ENCODE measurements at regions not wholly inside any gene's neighbourhood (a gene's known extent, or its start where the extent isn't known, plus 50 kb on each side); places are given as distances from the start of the nearest gene placed in this dataset.

- no peak for TF ChIP-seq ZC3H10 (CRISPR knock-in tag; IDR thresholded peaks at IDR 0.05)
- no peak for TF ChIP-seq ZNF8 (CRISPR knock-in tag; IDR thresholded peaks at IDR 0.05)
- TF ChIP-seq, protein P1, sequence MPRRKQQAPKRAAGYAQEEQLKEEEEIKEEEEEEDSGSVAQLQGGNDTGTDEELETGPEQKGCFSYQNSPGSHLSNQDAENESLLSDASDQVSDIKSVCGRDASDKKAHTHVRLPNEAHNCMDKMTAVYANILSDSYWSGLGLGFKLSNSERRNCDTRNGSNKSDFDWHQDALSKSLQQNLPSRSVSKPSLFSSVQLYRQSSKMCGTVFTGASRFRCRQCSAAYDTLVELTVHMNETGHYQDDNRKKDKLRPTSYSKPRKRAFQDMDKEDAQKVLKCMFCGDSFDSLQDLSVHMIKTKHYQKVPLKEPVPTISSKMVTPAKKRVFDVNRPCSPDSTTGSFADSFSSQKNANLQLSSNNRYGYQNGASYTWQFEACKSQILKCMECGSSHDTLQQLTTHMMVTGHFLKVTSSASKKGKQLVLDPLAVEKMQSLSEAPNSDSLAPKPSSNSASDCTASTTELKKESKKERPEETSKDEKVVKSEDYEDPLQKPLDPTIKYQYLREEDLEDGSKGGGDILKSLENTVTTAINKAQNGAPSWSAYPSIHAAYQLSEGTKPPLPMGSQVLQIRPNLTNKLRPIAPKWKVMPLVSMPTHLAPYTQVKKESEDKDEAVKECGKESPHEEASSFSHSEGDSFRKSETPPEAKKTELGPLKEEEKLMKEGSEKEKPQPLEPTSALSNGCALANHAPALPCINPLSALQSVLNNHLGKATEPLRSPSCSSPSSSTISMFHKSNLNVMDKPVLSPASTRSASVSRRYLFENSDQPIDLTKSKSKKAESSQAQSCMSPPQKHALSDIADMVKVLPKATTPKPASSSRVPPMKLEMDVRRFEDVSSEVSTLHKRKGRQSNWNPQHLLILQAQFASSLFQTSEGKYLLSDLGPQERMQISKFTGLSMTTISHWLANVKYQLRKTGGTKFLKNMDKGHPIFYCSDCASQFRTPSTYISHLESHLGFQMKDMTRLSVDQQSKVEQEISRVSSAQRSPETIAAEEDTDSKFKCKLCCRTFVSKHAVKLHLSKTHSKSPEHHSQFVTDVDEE (CRISPR knock-in tag; IDR thresholded peaks at IDR 0.05) = no peak
- TF ChIP-seq ARNTL (CRISPR knock-in tag; IDR thresholded peaks at IDR 0.05; ENCODE audit: borderline replicate concordance, low read depth) = no peak
- no peak for TF ChIP-seq OSR1 (CRISPR knock-in tag; IDR thresholded peaks at IDR 0.05)
- TF ChIP-seq PATZ1 (CRISPR knock-in tag; IDR thresholded peaks at IDR 0.05; ENCODE audit: borderline replicate concordance) = no peak
- TF ChIP-seq, protein P2, sequence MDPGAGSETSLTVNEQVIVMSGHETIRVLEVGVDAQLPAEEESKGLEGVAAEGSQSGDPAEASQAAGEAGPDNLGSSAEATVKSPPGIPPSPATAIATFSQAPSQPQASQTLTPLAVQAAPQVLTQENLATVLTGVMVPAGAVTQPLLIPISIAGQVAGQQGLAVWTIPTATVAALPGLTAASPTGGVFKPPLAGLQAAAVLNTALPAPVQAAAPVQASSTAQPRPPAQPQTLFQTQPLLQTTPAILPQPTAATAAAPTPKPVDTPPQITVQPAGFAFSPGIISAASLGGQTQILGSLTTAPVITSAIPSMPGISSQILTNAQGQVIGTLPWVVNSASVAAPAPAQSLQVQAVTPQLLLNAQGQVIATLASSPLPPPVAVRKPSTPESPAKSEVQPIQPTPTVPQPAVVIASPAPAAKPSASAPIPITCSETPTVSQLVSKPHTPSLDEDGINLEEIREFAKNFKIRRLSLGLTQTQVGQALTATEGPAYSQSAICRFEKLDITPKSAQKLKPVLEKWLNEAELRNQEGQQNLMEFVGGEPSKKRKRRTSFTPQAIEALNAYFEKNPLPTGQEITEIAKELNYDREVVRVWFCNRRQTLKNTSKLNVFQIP (CRISPR knock-in tag; IDR thresholded peaks at IDR 0.05; ENCODE audit: borderline replicate concordance, low read depth) = no peak
- ATAC-seq = no peak
Measured at GRCh38 chr6:15074806-15075205, 171.1 kb upstream of the JARID2 start.

GRCh38 chr6:15076565-15076964 is 169.3 kb upstream of the JARID2 start:
- TF ChIP-seq ARNTL (CRISPR knock-in tag; IDR thresholded peaks at IDR 0.05; ENCODE audit: borderline replicate concordance, low read depth) (no peak), PATZ1 (CRISPR knock-in tag; IDR thresholded peaks at IDR 0.05; ENCODE audit: borderline replicate concordance) (no peak), ZFP3 (CRISPR knock-in tag; IDR thresholded peaks at IDR 0.05) (no peak), GLIS3 (CRISPR knock-in tag; IDR thresholded peaks at IDR 0.05) (no peak), ZNF8 (CRISPR knock-in tag; IDR thresholded peaks at IDR 0.05) (no peak), OSR1 (CRISPR knock-in tag; IDR thresholded peaks at IDR 0.05) (no peak), BACH2 (CRISPR knock-in tag; IDR thresholded peaks at IDR 0.05; ENCODE audit: borderline replicate concordance) (no peak), ISL1 (CRISPR knock-in tag; IDR thresholded peaks at IDR 0.05) (no peak), ZNF565 (CRISPR knock-in tag; conservative IDR thresholded peaks at IDR 0.05; ENCODE audit: low read depth) (no peak), ZFP30 (CRISPR knock-in tag; IDR thresholded peaks at IDR 0.05) (no peak), ESRRG (CRISPR knock-in tag; IDR thresholded peaks at IDR 0.05) (no peak), ZNF70 (CRISPR knock-in tag; IDR thresholded peaks at IDR 0.05) (no peak), TCF4 (CRISPR knock-in tag; IDR thresholded peaks at IDR 0.05; ENCODE audit: borderline replicate concordance) (no peak), CSDC2 (CRISPR knock-in tag; IDR thresholded peaks at IDR 0.05) (no peak)
- TF ChIP-seq, protein P3, sequence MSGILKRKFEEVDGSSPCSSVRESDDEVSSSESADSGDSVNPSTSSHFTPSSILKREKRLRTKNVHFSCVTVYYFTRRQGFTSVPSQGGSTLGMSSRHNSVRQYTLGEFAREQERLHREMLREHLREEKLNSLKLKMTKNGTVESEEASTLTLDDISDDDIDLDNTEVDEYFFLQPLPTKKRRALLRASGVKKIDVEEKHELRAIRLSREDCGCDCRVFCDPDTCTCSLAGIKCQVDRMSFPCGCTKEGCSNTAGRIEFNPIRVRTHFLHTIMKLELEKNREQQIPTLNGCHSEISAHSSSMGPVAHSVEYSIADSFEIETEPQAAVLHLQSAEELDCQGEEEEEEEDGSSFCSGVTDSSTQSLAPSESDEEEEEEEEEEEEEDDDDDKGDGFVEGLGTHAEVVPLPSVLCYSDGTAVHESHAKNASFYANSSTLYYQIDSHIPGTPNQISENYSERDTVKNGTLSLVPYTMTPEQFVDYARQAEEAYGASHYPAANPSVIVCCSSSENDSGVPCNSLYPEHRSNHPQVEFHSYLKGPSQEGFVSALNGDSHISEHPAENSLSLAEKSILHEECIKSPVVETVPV (CRISPR knock-in tag; IDR thresholded peaks at IDR 0.05) = no peak
- no peak for ATAC-seq

- ATAC-seq = no peak
- TF ChIP-seq BACH2 (CRISPR knock-in tag; IDR thresholded peaks at IDR 0.05; ENCODE audit: borderline replicate concordance) (no peak), ZNF565 (CRISPR knock-in tag; conservative IDR thresholded peaks at IDR 0.05; ENCODE audit: low read depth) (no peak), TCF4 (CRISPR knock-in tag; IDR thresholded peaks at IDR 0.05; ENCODE audit: borderline replicate concordance) (no peak)
Measured at GRCh38 chr6:15077006-15077405, 168.9 kb upstream of the JARID2 start.

DNA sequence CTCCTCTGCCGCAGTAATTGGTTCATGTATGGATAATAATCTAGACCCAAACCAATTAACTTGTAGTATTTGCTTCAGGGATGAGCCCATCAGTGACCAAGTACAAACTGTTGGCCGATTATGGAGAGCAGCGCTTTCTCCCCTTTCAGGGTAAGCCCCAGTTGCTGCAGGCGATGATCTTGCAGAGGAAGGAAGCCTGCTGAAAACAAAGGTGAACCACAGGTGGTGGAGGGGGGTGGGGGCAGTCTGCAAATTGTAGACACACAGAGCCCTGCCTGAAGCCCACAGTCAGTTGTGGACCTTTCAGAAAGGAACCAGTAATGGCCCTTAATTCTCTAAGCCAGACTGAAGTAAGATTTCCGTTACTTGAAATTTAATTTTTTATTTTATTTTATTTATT is 167.9 kb upstream of the JARID2 start:
- no peak for ATAC-seq
- TF ChIP-seq ZNF565 (CRISPR knock-in tag; conservative IDR thresholded peaks at IDR 0.05; ENCODE audit: low read depth) (no peak), OSR1 (CRISPR knock-in tag; IDR thresholded peaks at IDR 0.05) (no peak), CSDC2 (CRISPR knock-in tag; IDR thresholded peaks at IDR 0.05) (no peak), PPARA (CRISPR knock-in tag; IDR thresholded peaks at IDR 0.05; ENCODE audit: borderline replicate concordance) (no peak), ZC3H10 (CRISPR knock-in tag; IDR thresholded peaks at IDR 0.05) (no peak), ARNTL (CRISPR knock-in tag; IDR thresholded peaks at IDR 0.05; ENCODE audit: borderline replicate concordance, low read depth) (no peak), SNAI2 (CRISPR knock-in tag; IDR thresholded peaks at IDR 0.05) (no peak), RARB (CRISPR knock-in tag; IDR thresholded peaks at IDR 0.05) (no peak), ZFP3 (CRISPR knock-in tag; IDR thresholded peaks at IDR 0.05) (no peak), TCF4 (CRISPR knock-in tag; IDR thresholded peaks at IDR 0.05; ENCODE audit: borderline replicate concordance) (no peak), BACH2 (CRISPR knock-in tag; IDR thresholded peaks at IDR 0.05; ENCODE audit: borderline replicate concordance) (no peak), ZNF70 (CRISPR knock-in tag; IDR thresholded peaks at IDR 0.05) (no peak), TOX (CRISPR knock-in tag; IDR thresholded peaks at IDR 0.05; ENCODE audit: borderline replicate concordance) (no peak)
- TF ChIP-seq, protein P2 (CRISPR knock-in tag; IDR thresholded peaks at IDR 0.05; ENCODE audit: borderline replicate concordance, low read depth) = no peak
